ENCODE measurements at regions not wholly inside any gene's neighbourhood (a gene's known extent, or its start where the extent isn't known, plus 50 kb on each side); places are given as distances from the start of the nearest gene placed in this dataset.

GRCh38 chr4:141926406-141926805 lies 290.0 kb downstream of the IL15 start:
- DNase-seq, result peak; percentile 43

DNA sequence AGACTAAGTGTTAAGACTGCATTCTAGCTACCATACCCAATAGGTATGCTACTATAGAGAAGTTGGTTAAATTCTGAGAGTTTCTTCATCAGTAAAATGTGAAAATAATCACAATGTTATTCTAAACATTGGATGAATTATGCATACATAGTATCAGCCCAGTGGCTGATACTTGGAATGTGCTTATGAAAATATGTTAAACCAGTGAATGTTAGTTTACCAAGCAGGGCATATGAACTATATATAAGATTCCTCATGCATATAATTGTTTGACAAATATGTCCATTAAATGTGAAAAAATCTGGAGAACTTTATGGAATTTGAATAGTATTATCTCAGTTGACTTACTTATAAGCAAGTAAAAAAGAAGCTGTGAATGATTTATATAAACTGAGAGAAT lies 296.1 kb downstream of the IL15 start:
- DNase-seq, result no peak

DNA sequence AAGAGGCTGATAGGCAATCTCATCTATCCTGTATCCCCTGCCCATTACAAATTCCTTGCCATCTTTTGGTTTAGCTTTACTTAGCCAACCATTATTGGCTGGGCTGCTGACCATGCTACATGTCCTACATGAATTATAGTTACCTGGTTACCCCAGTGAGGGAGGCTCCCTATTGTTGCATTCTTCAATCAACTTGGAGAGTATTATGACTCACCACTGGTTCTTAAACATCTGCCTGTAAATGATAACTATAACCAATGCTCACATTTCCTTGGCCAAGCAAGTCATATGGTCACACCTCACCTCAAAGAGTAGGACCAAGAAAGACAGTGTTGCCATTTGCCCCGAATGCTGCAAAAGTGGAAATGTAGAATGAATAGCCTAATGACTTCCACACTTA lies 297.6 kb downstream of the IL15 start:
- DNase-seq, result no peak

- DNase-seq, result no peak
Observed at GRCh38 chr4:141955696-141956095, 319.3 kb downstream of the IL15 start.

DNA sequence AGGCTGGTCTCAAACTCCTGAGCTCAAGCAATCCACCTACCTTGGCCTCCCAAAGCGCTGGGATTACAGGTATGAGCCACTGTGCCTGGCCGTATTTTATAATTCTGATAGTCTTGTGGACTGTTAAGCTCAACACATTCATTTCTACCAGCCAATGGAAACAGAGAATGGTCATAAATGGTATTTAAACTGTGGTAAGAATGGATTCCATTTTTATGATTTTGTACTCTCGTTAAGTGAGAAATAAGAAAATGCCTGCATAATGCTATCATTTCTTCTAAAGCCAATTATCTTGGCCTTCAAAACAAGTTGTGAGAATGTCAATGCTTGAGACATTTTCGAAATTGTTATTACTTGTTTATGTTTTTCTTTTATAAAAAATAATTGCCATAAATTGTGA lies 321.0 kb downstream of the IL15 start:
- no peak for DNase-seq

DNA sequence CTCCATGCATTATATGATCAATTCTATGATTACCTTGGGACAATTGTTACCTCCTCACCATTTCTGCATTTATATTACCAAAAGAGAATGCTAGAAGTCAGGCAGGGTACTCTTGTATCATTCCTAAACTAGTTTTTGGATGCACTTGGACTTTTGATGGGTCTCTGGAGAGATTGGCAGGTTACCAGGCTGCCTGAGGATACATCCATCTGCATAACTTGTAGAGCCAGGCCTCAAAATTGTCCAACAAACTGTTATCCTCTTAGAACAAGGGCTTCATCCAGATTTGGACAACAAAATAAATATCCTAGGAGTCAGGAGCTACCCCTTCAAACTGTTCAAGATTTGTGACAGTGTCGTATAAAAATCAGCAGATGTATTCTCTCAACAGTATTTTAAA lies 326.1 kb downstream of the IL15 start:
- no peak for DNase-seq

DNA sequence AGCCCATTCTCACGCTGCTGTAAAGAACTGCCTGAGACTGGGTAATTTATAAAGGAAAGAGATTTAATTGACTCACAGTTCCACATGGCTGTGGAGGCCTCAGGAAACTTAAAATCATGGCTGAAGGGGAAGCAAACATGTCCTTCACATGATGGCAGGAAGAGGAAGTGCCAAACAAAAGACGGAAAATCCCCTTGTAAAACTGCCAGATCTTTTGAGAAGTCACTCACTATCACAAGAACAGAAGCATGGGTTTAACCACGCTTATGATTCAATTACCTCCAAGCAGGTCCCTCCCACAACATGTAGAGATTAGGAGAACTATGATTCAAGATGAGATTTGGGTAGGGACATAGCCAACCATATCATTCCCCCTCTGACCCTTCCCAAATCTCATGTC lies 335.5 kb downstream of the IL15 start:
- DNase-seq, result no peak

DNA sequence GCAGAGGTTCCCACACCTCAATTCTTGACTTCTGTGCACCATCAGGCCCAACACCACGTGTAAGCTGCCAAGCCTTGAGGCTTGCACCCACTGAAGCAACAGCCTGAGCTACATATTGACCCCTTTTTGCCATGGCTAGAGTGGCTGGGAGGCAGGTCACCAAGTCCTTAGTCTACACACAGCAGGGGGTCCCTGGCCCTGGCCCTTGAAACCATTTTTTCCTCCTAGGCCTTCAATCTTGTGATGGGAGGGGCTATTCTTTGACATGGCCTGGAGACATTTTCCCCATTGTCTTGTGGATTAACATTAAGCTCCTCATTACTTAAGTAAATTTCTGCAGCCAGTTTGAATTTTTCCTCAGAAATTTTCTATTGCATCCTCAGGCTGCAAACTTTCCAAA lies 336.6 kb downstream of the IL15 start:
- no peak for DNase-seq

Data from eye (tissue), 1 donor.